Uterus (tissue), 2 donors: ENCODE measurements at regions not wholly inside any gene's neighbourhood (a gene's known extent, or its start where the extent isn't known, plus 50 kb on each side); places are given as distances from the start of the nearest gene placed in this dataset.

Experiments used
- CTCF ChIP-seq, 4 experiments: fragments of 200-600 bp in 2 of 4; fragments of 450-650 bp in 2 of 4; sonication (generic) in 2 of 4; IDR thresholded peaks; one replicate each; pipeline ENCODE4 v1.5.1; 2016 to 2019; ENCODE audit warnings: antibody characterized with exemption in 4 of 4, mild to moderate bottlenecking in 2 of 4, moderate library complexity in 1 of 4
- POLR2A ChIP-seq, 2 donors: fragments of 450-650 bp; IDR thresholded peaks; one replicate each; pipeline ENCODE4 v1.6.1; 2016; ENCODE audit warnings: antibody characterized with exemption in 2 of 2, mild to moderate bottlenecking in 1 of 2, moderate library complexity in 1 of 2

DNA sequence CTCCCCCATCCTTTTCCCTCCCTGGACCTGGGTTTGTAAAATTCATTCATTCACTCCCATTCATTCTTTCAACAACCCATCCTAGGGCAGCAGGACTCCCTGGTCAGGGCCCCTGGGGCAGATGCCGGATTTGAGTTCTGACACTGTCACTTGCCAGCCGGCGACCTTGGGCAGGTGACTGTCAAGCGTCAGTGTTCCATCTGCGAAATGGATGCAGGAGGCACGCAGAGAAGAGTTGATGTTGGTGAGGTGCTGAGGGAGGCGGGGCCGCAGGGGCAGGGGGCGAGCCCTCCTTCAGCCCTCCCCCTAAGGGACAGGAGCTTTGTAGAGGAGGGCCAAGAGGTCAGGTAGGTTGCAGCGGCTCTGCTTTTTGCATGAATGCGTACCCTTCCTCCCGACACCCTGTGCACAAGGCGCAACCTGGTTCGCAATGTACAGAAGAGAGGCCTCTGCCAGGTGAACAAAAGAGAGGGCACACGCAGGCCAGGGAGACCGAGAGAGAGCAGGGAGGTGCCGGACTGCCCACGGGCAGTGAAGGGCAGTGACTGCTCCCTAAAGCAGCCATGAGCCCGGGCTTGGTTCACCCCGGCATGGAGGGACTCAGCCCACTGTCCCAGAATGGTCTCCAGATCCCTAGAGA is 128.1 kb downstream of the BARX1 start:
- TF ChIP-seq POLR2A (IDR thresholded peaks at IDR 0.05) (no peak), CTCF (IDR thresholded peaks at IDR 0.05) (no peak)
